Retinal pigment epithelial cell (primary cell): ENCODE measurements at regions not wholly inside any gene's neighbourhood (a gene's known extent, or its start where the extent isn't known, plus 50 kb on each side); places are given as distances from the start of the nearest gene placed in this dataset.

Source experiments
- DNase-seq: peaks from one replicate; pipeline ENCODE4 v3.0.0-alpha.2; 2010; ENCODE audit warnings: low read depth
- H3K4me3 ChIP-seq: 2 replicates; pipeline ENCODE4 v1.5.1; 2011; ENCODE audit warnings: mild to moderate bottlenecking, low read length, control low read depth, moderate library complexity
- CTCF ChIP-seq: conservative IDR thresholded peaks from 2 replicates; pipeline ENCODE4 v1.5.1; 2011; ENCODE audit warnings: low read depth, low read length, control low read depth, inconsistent platforms

- TF ChIP-seq CTCF: no peak
- DNase-seq: no peak
- H3K4me3 ChIP-seq: no peak overlapping the region
Observed at GRCh38 chr5:69042500-69042899, 51.3 kb upstream of the SLC30A5 start.

- TF ChIP-seq CTCF: peak; percentile 72
- peak; percentile 70 for DNase-seq
- peak overlapping the region; percentile 62 for H3K4me3 ChIP-seq
Observed at GRCh38 chr5:69042915-69043654, 50.7 kb upstream of the SLC30A5 start.

GRCh38 chr5:69043655-69043996 is 50.2 kb upstream of the SLC30A5 start:
- no peak overlapping the region for H3K4me3 ChIP-seq

More at GRCh38 chr5:69043655-69043996, 50.2 kb upstream of the SLC30A5 start:
- no peak for DNase-seq
- no peak for TF ChIP-seq CTCF
